Osteocyte (in vitro differentiated cells): ENCODE measurements at regions not wholly inside any gene's neighbourhood (a gene's known extent, or its start where the extent isn't known, plus 50 kb on each side); places are given as distances from the start of the nearest gene placed in this dataset.

ENCODE experiments used
- DNase-seq: peaks from one replicate; pipeline ENCODE4 v3.0.0; 2021; ENCODE audit warnings: mixed read lengths; ENCODE audit not compliant: unreplicated experiment; ENCODE audit errors: extremely low spot score
- H3K27ac Mint-ChIP-seq: one replicate; pipeline ENCODE4 v1.8.0; 2021; ENCODE audit warnings: mild to moderate bottlenecking, mixed read lengths; ENCODE audit not compliant: unreplicated experiment
- H3K27me3 Mint-ChIP-seq: one replicate; pipeline ENCODE4 v1.8.0; 2021; ENCODE audit warnings: mixed read lengths; ENCODE audit not compliant: unreplicated experiment
- H3K36me3 Mint-ChIP-seq: one replicate; pipeline ENCODE4 v1.8.0; 2021; ENCODE audit warnings: mixed read lengths; ENCODE audit not compliant: unreplicated experiment
- H3K4me1 Mint-ChIP-seq: one replicate; pipeline ENCODE4 v1.8.0; 2021; ENCODE audit warnings: mixed read lengths; ENCODE audit not compliant: unreplicated experiment
- H3K4me3 Mint-ChIP-seq: one replicate; pipeline ENCODE4 v1.8.0; 2021; ENCODE audit warnings: mild to moderate bottlenecking, moderate library complexity, mixed read lengths; ENCODE audit not compliant: unreplicated experiment
- H3K9me3 Mint-ChIP-seq: one replicate; pipeline ENCODE4 v1.8.0; 2021; ENCODE audit warnings: mixed read lengths; ENCODE audit not compliant: unreplicated experiment
- TF ChIP-seq, protein P1 (sequence below): fragments of 200-600 bp; sonication (generic); IDR thresholded peaks from 2 replicates; pipeline ENCODE4 v1.5.0; 2021; ENCODE audit warnings: antibody characterized with exemption, mild to moderate bottlenecking, moderate library complexity

GRCh38 chr1:99207216-99207615 lies 57.1 kb upstream of the PLPPR4 start:
- H3K27ac Mint-ChIP-seq = no peak overlapping the region
- TF ChIP-seq, protein P1, sequence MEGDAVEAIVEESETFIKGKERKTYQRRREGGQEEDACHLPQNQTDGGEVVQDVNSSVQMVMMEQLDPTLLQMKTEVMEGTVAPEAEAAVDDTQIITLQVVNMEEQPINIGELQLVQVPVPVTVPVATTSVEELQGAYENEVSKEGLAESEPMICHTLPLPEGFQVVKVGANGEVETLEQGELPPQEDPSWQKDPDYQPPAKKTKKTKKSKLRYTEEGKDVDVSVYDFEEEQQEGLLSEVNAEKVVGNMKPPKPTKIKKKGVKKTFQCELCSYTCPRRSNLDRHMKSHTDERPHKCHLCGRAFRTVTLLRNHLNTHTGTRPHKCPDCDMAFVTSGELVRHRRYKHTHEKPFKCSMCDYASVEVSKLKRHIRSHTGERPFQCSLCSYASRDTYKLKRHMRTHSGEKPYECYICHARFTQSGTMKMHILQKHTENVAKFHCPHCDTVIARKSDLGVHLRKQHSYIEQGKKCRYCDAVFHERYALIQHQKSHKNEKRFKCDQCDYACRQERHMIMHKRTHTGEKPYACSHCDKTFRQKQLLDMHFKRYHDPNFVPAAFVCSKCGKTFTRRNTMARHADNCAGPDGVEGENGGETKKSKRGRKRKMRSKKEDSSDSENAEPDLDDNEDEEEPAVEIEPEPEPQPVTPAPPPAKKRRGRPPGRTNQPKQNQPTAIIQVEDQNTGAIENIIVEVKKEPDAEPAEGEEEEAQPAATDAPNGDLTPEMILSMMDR = no peak
- DNase-seq = no peak
- no peaks in the 10 kb centered on the region for H3K9me3 Mint-ChIP-seq
- no peak overlapping the region for H3K4me3 Mint-ChIP-seq
- H3K27me3 Mint-ChIP-seq = peaks cover 2% of the 10 kb centered on the region
- no peaks in the 10 kb centered on the region for H3K36me3 Mint-ChIP-seq
- H3K4me1 Mint-ChIP-seq = no peaks in the 10 kb centered on the region
